ENCODE measurements at regions not wholly inside any gene's neighbourhood (a gene's known extent, or its start where the extent isn't known, plus 50 kb on each side); places are given as distances from the start of the nearest gene placed in this dataset.
"Not testable (repeated sequence)": the region's sequence is repeated elsewhere in the genome, so short reads cannot be mapped to it uniquely, and the experiment has no call there.

- DNase-seq (ENCODE audit: low read depth, low spot score) = no peak
Observed at GRCh38 chr12:58069268-58069963, 128.0 kb downstream of the ATP23 start.

DNA sequence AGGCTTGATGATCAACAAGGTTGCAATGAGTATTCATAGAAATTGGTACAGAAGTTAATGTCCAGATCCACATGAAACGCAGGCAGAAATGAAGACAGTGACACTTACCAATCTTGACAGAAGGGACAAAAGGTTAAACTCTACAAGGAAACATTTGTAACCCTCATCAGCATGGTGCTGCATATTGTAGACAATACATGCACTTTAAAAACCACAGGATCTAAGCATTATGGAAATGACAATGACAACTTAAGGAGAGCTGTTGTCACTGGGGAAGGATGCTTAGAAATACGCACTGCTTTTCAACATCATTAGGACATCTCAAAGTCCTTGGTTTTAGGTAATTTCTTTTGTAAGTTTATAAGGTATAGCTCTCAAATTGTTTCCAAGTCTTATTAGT lies 130.6 kb downstream of the ATP23 start:
- no peak for DNase-seq (ENCODE audit: low read depth, low spot score)

GRCh38 chr12:58074259-58074658 lies 132.9 kb downstream of the ATP23 start:
- DNase-seq (ENCODE audit: low read depth, low spot score) = no peak

DNA sequence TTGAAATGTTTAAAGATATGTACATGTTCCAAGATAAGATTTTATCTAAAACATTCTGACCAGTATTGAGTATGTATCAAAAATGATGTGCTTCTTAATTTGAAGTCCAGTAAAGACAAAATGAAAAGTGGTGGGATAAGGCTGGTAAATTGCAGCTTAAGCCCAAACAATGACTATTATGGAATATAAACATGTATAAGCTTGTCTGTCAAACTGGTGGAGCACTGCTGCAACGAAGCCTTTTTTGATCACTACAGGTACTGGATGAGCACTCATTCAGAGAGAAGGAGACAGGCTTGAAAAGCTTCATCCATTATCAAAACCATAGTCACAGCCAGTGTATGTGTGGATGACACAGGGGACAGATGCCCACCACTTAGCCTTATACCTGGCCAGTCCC lies 138.4 kb downstream of the ATP23 start:
- no peak for DNase-seq (ENCODE audit: low read depth, low spot score)

- no peak for DNase-seq (ENCODE audit: low read depth, low spot score)
Observed at GRCh38 chr12:58081488-58081887, 140.1 kb downstream of the ATP23 start.

DNA sequence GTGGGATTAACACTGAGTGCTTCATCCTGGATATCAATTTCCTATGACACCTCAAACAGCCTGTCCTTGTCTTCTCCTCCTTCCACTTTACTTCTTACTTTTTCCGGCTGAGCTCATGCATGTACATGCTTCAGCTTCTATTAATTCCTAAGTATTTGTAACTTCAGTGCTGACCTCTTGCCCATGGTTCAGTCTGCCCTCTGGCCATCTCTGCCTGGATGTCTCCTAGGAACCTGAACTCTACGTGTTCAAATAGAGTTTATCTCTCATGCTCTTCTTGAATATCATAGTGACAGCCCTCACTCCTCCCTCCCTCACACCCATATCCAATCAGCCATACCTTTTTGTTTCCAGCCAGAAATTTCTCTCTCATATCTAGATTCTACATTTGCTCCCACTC lies 141.6 kb downstream of the ATP23 start:
- DNase-seq (ENCODE audit: low read depth, low spot score) = no peak

- no peak for DNase-seq (ENCODE audit: low read depth, low spot score)
Observed at GRCh38 chr12:58086006-58086405, 144.6 kb downstream of the ATP23 start.

DNA sequence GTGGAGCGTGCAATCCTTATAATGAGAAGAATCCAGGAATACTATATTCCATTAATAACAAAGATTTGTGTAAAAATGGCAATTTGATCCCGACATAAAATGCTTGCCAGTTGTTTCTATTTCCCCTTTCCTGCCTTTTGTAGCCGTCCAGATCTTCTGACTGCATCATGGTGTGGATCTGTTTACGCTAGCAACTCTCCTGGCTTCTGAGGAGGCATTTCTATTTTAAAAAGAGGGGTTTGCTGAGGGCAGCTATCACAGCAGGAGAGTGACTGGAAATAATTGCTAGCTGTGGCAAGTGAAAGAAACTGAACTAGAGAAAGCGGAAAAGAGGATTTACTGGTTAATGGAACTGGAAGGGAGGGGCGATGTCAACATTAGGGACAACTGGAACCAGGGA lies 145.6 kb downstream of the ATP23 start:
- DNase-seq (ENCODE audit: low read depth, low spot score) = no peak

GRCh38 chr12:58087423-58088127 lies 146.2 kb downstream of the ATP23 start:
- DNase-seq (ENCODE audit: low read depth, low spot score) = no peak

- DNase-seq (ENCODE audit: low read depth, low spot score) = no peak
Observed at GRCh38 chr12:58089588-58089987, 148.2 kb downstream of the ATP23 start.

- no peak for DNase-seq (ENCODE audit: low read depth, low spot score)
Observed at GRCh38 chr12:58090685-58091084, 149.3 kb downstream of the ATP23 start.

DNA sequence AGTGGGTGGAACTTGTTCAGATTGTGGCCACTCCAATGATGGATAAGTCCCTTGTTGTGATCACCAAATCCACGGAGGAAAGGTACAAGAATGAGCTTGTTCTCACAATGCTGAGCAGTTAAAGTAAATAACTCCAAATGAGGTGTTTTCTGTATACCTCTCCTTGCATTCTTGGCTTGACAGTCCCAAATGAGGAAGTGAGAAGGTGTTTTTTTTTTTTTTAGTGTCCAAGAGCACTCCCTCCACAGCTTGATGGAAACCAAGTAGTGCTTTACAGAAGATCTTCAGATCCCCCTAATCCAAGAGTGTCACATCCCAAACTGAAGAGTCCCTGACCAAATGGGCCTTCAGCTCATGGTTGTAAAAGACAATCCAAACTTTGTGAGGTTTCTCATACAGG lies 153.6 kb downstream of the ATP23 start:
- no peak for DNase-seq (ENCODE audit: low read depth, low spot score)

GRCh38 chr12:58097741-58098140 lies 156.4 kb downstream of the ATP23 start:
- DNase-seq (ENCODE audit: low read depth, low spot score) = no peak

DNA sequence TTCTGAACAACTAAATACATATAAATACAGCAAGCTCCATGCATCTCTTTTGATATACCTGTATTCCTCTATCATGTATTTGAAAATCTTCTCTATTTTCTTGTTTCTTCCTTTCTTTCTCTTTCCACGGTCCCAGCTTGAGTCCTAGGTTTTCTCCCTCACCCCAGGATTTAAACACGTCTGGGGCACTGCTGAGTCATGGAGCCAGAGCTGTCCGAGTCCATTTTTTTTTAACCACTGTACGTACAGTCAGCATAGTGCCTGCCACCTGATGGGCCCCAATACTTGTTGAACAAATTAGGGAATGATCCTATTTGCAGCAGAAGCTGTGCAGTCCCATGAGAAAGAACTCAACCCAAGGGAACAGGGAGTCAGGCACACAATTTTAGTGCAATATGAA lies 158.1 kb downstream of the ATP23 start:
- no peak for DNase-seq (ENCODE audit: low read depth, low spot score)

DNA sequence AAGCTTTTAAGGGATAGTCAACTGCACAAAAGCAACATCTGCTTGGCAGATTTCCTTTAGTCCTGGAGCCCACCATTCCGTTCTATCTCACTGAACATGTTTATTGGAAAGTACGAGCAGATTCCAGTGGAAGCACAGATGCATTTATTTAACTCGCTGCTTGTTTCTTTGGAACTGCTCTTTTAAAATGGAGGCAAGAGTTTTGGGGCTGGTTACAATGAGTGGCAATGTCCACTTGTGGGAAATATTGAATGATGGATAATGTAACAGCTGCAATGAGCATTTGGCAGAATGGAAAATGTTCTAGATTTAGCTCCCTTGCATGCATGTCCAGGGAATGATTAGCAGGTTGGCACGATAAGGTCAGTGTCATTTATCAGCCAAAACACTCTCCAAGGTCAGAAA lies 163.0 kb downstream of the ATP23 start:
- DNase-seq (ENCODE audit: low read depth, low spot score) = no peak

DNA sequence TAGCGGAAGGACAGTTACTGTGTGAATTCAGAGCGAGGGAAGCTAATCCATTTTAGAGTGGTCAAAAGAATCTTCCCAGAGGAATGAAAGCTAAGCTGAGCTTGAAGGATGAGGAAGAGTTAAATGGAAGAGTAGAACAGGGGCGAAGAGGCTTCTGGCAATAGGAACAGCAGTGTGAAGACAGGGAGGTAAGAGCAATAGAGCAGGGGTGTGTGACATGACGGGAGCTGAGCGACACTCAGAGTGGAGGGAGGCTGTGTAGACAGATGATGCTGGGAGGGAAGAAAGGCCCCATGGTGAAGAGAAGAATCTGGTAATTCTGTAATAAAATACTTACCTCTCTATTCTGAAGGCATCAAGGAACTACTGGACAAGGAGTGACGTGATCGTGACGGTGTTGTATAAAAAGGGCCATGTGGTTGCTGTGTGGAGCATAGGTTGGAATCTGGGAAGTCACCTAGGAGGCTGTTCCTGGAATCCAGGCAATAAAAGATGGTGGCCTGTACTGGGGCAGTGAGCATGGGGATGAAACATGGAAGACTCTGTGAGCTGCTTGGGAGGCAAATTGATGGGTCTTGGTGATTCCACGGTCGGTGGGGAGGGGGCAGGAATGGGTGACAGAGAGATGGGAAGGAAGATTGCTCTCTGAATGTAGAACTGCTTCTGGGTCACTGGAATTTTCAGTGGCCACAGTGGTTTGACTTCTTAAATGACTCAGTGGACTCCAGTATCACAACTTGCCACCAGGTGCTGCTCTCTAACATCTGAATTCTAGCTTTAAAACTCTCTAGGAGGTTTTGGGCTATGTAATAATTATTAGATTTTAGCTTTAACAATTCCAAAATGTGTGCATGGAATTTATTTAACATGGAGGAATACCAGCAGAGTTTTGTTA lies 164.1 kb downstream of the ATP23 start:
- no peak for DNase-seq (ENCODE audit: low read depth, low spot score)

- no peak for DNase-seq (ENCODE audit: low read depth, low spot score)
Observed at GRCh38 chr12:58106195-58106594, 164.8 kb downstream of the ATP23 start.

- no peak for DNase-seq (ENCODE audit: low read depth, low spot score)
Observed at GRCh38 chr12:58117201-58117600, 175.8 kb downstream of the ATP23 start.

DNA sequence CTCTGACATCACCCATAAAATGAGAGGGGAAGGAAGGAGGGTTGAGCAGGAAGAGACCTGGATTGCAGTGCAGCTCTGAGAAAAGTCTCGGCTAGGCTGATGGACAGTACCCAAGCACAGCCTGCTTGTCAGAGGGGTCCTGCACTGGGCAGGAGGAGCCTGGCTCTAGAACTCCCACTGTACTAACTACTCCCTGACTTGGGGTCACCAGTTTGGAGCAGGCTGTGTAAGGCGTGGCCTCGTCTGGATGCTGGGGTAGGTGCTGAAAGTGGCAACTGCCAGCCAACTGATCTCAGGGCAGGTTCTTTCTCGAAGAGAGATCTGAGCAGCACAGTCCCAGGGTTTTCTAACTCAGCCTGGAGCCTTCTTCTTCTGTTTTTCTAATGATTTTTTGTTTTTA lies 176.3 kb downstream of the ATP23 start:
- DNase-seq (ENCODE audit: low read depth, low spot score) = no peak

DNA sequence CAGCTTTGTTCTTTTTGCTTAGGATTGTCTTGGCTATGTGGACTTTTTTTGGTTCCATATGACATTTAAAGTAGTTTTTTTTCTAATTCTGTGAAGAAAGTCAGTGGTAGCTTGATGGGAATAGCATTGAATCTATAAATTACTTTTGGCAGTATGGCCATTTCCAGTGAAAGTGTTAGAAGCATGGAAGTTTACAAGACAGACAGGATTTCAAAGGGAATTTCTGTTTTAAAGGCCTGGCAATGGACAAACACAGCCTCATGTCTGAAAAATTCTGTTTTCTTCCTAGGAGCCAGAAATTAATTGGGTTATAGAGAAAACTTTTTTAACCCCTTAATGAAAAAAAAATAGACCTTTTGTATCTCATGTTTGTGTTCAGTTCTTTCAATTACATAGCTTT lies 184.4 kb downstream of the ATP23 start:
- DNase-seq (ENCODE audit: low read depth, low spot score) = not testable (repeated sequence)

- DNase-seq (ENCODE audit: low read depth, low spot score) = no peak
Observed at GRCh38 chr12:58131986-58132755, 190.8 kb downstream of the ATP23 start.

GRCh38 chr12:58138424-58138823 lies 197.1 kb downstream of the ATP23 start:
- no peak for DNase-seq (ENCODE audit: low read depth, low spot score)
